Suprapubic skin (tissue), 4 donors: ENCODE measurements at regions not wholly inside any gene's neighbourhood (a gene's known extent, or its start where the extent isn't known, plus 50 kb on each side); places are given as distances from the start of the nearest gene placed in this dataset.

Experiments
- DNase-seq, 2 donors: peaks; one replicate each; pipeline ENCODE4 v3.0.0-alpha.2; 2019; ENCODE audit warnings: low spot score in 2 of 2
- H3K27ac ChIP-seq: fragments of 200-600 bp; sonication (generic); one replicate; pipeline ENCODE4 v1.5.1; 2019
- H3K27me3 ChIP-seq: fragments of 200-600 bp; sonication (generic); one replicate; pipeline ENCODE4 v1.5.1; 2019
- H3K36me3 ChIP-seq: fragments of 200-600 bp; sonication (generic); one replicate; pipeline ENCODE4 v1.5.1; 2019
- H3K4me1 ChIP-seq: fragments of 200-600 bp; sonication (generic); one replicate; pipeline ENCODE4 v1.5.1; 2019
- H3K4me3 ChIP-seq: fragments of 200-600 bp; sonication (generic); one replicate; pipeline ENCODE4 v1.5.1; 2019; ENCODE audit warnings: mild to moderate bottlenecking
- H3K9me3 ChIP-seq: fragments of 200-600 bp; sonication (generic); one replicate; pipeline ENCODE4 v1.5.1; 2019
- CTCF ChIP-seq, 2 donors: fragments of 200-600 bp in 1 of 2; fragments of 450-650 bp in 1 of 2; sonication (generic) in 1 of 2; IDR thresholded peaks; one replicate each; pipeline ENCODE4 v1.5.1; 2016 to 2019; ENCODE audit warnings: antibody characterized with exemption in 2 of 2, mild to moderate bottlenecking in 1 of 2, moderate library complexity in 1 of 2
- EP300 ChIP-seq: sonication (generic); formaldehyde crosslinking; IDR thresholded peaks from one replicate; pipeline ENCODE4 v1.6.1; 2017; ENCODE audit warnings: antibody characterized with exemption
- POLR2A ChIP-seq, 2 donors: fragments of 450-650 bp; IDR thresholded peaks; one replicate each; pipeline ENCODE4 v1.6.1; 2017; ENCODE audit warnings: antibody characterized with exemption in 2 of 2, mild to moderate bottlenecking in 2 of 2, moderate library complexity in 2 of 2
- POLR2AphosphoS5 ChIP-seq, 3 donors: sonication (generic); formaldehyde crosslinking; IDR thresholded peaks; one replicate each; pipeline ENCODE4 v1.6.1; 2017; ENCODE audit warnings: antibody characterized with exemption in 3 of 3
- WGBS: methylation state at CpG from one replicate; pipeline ENCODE4 v1.1.5; 2018; 5-methylcytosine and 5-hydroxymethylcytosine counted together

- TF ChIP-seq CTCF (IDR thresholded peaks at IDR 0.05) (peak in 1 of 2 donors; percentile 38), POLR2AphosphoS5 (IDR thresholded peaks at IDR 0.05) (no peak), EP300 (no peak), POLR2A (IDR thresholded peaks at IDR 0.05) (no peak)
- Histone ChIP-seq H3K36me3 (no peaks in the 10 kb centered on the region), H3K27me3 (no peaks in the 10 kb centered on the region), H3K9me3 (no peaks in the 10 kb centered on the region), H3K4me3 (no peak overlapping the region), H3K27ac (no peak overlapping the region), H3K4me1 (peaks cover 36% of the 10 kb centered on the region)
- 35% methylated on average over 5 of the region's 5 CpGs for WGBS
- DNase-seq: no peak
These were observed 201.7 kb downstream of the NRIP1 start for GRCh38 chr21:14862794-14863720.

GRCh38 chr21:14858311-14858710 lies 206.5 kb downstream of the NRIP1 start:
- Histone ChIP-seq H3K4me1 (peaks cover under 1% of the 10 kb centered on the region), H3K4me3 (no peak overlapping the region), H3K9me3 (no peaks in the 10 kb centered on the region), H3K27ac (no peak overlapping the region), H3K36me3 (no peaks in the 10 kb centered on the region), H3K27me3 (no peaks in the 10 kb centered on the region)
- WGBS: 92% methylated on average over 2 of the region's 2 CpGs
- TF ChIP-seq POLR2AphosphoS5 (IDR thresholded peaks at IDR 0.05) (no peak), CTCF (IDR thresholded peaks at IDR 0.05) (no peak), POLR2A (IDR thresholded peaks at IDR 0.05) (no peak), EP300 (no peak)
- DNase-seq: no peak

GRCh38 chr21:14857529-14857928 lies 207.3 kb downstream of the NRIP1 start:
- DNase-seq: no peak
- no peak overlapping the region for H3K4me3 ChIP-seq
- H3K9me3 ChIP-seq: no peaks in the 10 kb centered on the region
- no peaks in the 10 kb centered on the region for H3K4me1 ChIP-seq
- no peak overlapping the region for H3K27ac ChIP-seq
- no peaks in the 10 kb centered on the region for H3K36me3 ChIP-seq
- 78% methylated on average over 2 of the region's 2 CpGs for WGBS
- H3K27me3 ChIP-seq: no peaks in the 10 kb centered on the region
- TF ChIP-seq CTCF (IDR thresholded peaks at IDR 0.05) (no peak), EP300 (no peak), POLR2A (IDR thresholded peaks at IDR 0.05) (no peak), POLR2AphosphoS5 (IDR thresholded peaks at IDR 0.05) (no peak)

GRCh38 chr21:14850394-14850793 lies 214.4 kb downstream of the NRIP1 start:
- DNase-seq: no peak
- H3K27ac ChIP-seq: no peak overlapping the region

More at GRCh38 chr21:14850394-14850793, 214.4 kb downstream of the NRIP1 start:
- H3K4me1 ChIP-seq: no peaks in the 10 kb centered on the region
- H3K36me3 ChIP-seq: no peaks in the 10 kb centered on the region
- TF ChIP-seq POLR2AphosphoS5 (IDR thresholded peaks at IDR 0.05) (no peak), CTCF (IDR thresholded peaks at IDR 0.05) (no peak), POLR2A (IDR thresholded peaks at IDR 0.05) (no peak), EP300 (no peak)
- no peak overlapping the region for H3K4me3 ChIP-seq
- H3K9me3 ChIP-seq: no peaks in the 10 kb centered on the region
- no peaks in the 10 kb centered on the region for H3K27me3 ChIP-seq
